DND-41 (cell line): ENCODE measurements at regions not wholly inside any gene's neighbourhood (a gene's known extent, or its start where the extent isn't known, plus 50 kb on each side); places are given as distances from the start of the nearest gene placed in this dataset.
"Not testable (repeated sequence)": the region's sequence is repeated elsewhere in the genome, so short reads cannot be mapped to it uniquely, and the experiment has no call there.

ENCODE experiments used
- ATAC-seq: fragments of 200-7000 bp; cut with Tn5 transposase; 3 replicates; pipeline ENCODE4 v1.9.1; 2021; ENCODE audit warnings: low read depth; ENCODE audit not compliant: insufficient read depth
- DNase-seq: peaks from one replicate; pipeline ENCODE4 v3.0.0-alpha.2; 2020
- H2AFZ ChIP-seq: 2 replicates; pipeline ENCODE4 v1.6.0; 2012; ENCODE audit warnings: low read depth, low read length
- H3K27ac ChIP-seq: 2 replicates; pipeline ENCODE4 v1.5.1; 2012; ENCODE audit warnings: low read length, inconsistent platforms
- H3K27me3 ChIP-seq: fragments of 200-600 bp; sonication (generic); 2 replicates; pipeline ENCODE4 v1.6.0; 2012; ENCODE audit warnings: low read length, mild to moderate bottlenecking, inconsistent platforms; ENCODE audit not compliant: insufficient read depth, poor library complexity
- H3K36me3 ChIP-seq: 2 replicates; pipeline ENCODE4 v1.5.1; 2012; ENCODE audit warnings: low read length, inconsistent platforms; ENCODE audit not compliant: insufficient read depth
- H3K4me1 ChIP-seq: 2 replicates; pipeline ENCODE4 v1.5.1; 2012; ENCODE audit warnings: mild to moderate bottlenecking, low read length; ENCODE audit not compliant: insufficient read depth
- H3K4me2 ChIP-seq: 2 replicates; pipeline ENCODE4 v1.6.0; 2012; ENCODE audit warnings: mild to moderate bottlenecking, moderate library complexity, low read length, inconsistent platforms; ENCODE audit not compliant: insufficient read depth
- H3K4me3 ChIP-seq, 2 experiments: fragments of 200-600 bp in 1 of 2; shearing (Covaris generic) in 1 of 2; 2 replicates each; pipeline ENCODE4 v1.5.1; 2012 to 2016; ENCODE audit warnings: inconsistent platforms in 2 of 2, low read length in 2 of 2, mild to moderate bottlenecking in 2 of 2, low read depth in 1 of 2, moderate library complexity in 1 of 2
- H3K79me2 ChIP-seq: 2 replicates; pipeline ENCODE4 v1.6.0; 2012; ENCODE audit warnings: low read length, inconsistent platforms; ENCODE audit not compliant: insufficient read depth
- H3K9ac ChIP-seq: 2 replicates; pipeline ENCODE4 v1.6.0; 2012; ENCODE audit warnings: low read depth, mild to moderate bottlenecking, inconsistent platforms, low read length, moderate library complexity
- H3K9me3 ChIP-seq: 2 replicates; pipeline ENCODE4 v1.5.1; 2012; ENCODE audit warnings: low read length, moderate library complexity, mild to moderate bottlenecking, inconsistent platforms; ENCODE audit not compliant: insufficient read depth, severe bottlenecking
- H4K20me1 ChIP-seq: 2 replicates; pipeline ENCODE4 v1.6.0; 2012; ENCODE audit warnings: low read length; ENCODE audit not compliant: insufficient read depth
- CTCF ChIP-seq: IDR thresholded peaks from 2 replicates; pipeline ENCODE4 v1.5.1; 2012; ENCODE audit warnings: borderline replicate concordance, low read length, moderate library complexity, mild to moderate bottlenecking; ENCODE audit not compliant: poor library complexity, severe bottlenecking; ENCODE audit errors: extremely low read depth
- EZH2 ChIP-seq: IDR thresholded peaks from 3 replicates; pipeline ENCODE4 v1.6.1; 2012; ENCODE audit warnings: borderline replicate concordance, low read depth, mild to moderate bottlenecking, moderate library complexity, low read length, inconsistent platforms; ENCODE audit not compliant: severe bottlenecking

- Histone ChIP-seq H3K27ac (no peak overlapping the region), H3K4me2 (no peak overlapping the region), H3K4me3 (no peak overlapping the region), H3K79me2 (no peaks in the 10 kb centered on the region), H3K9me3 (no peaks in the 10 kb centered on the region), H3K9ac (no peak overlapping the region), H3K36me3 (no peaks in the 10 kb centered on the region), H2AFZ (no peak overlapping the region), H3K4me1 (no peaks in the 10 kb centered on the region), H3K27me3 (no peaks in the 10 kb centered on the region), H4K20me1 (no peaks in the 10 kb centered on the region)
- ATAC-seq (no peak), DNase-seq (no peak)
- no peak for TF ChIP-seq EZH2
- TF ChIP-seq CTCF: no peak
Measured at GRCh38 chr7:32659853-32660252, 164.6 kb downstream of the AVL9 start.

GRCh38 chr7:32658467-32658869, 163.2 kb downstream of the AVL9 start:
- Histone ChIP-seq H2AFZ (no peak overlapping the region), H3K9ac (no peak overlapping the region), H3K27ac (no peak overlapping the region), H3K27me3 (no peaks in the 10 kb centered on the region), H4K20me1 (no peaks in the 10 kb centered on the region), H3K9me3 (no peaks in the 10 kb centered on the region), H3K79me2 (no peaks in the 10 kb centered on the region), H3K36me3 (no peaks in the 10 kb centered on the region), H3K4me2 (no peak overlapping the region), H3K4me1 (no peaks in the 10 kb centered on the region), H3K4me3 (no peak overlapping the region)
- ATAC-seq (no peak), DNase-seq (no peak)
- TF ChIP-seq CTCF (no peak), EZH2 (no peak)

- Histone ChIP-seq H3K36me3 (no peaks in the 10 kb centered on the region), H3K9ac (no peak overlapping the region), H4K20me1 (no peaks in the 10 kb centered on the region), H3K4me2 (no peak overlapping the region), H3K79me2 (no peaks in the 10 kb centered on the region), H2AFZ (no peak overlapping the region), H3K27ac (no peak overlapping the region), H3K4me1 (no peaks in the 10 kb centered on the region), H3K9me3 (no peaks in the 10 kb centered on the region), H3K27me3 (no peaks in the 10 kb centered on the region), H3K4me3 (no peak overlapping the region)
- TF ChIP-seq EZH2 (no peak), CTCF (no peak)
- ATAC-seq (no peak), DNase-seq (no peak)
Measured at GRCh38 chr7:32658034-32658433, 162.7 kb downstream of the AVL9 start.

GRCh38 chr7:32654549-32654948, 159.3 kb downstream of the AVL9 start:
- H3K9me3 ChIP-seq, H4K20me1 ChIP-seq, H3K36me3 ChIP-seq, H2AFZ ChIP-seq, ATAC-seq, H3K79me2 ChIP-seq, H3K27me3 ChIP-seq, H3K4me3 ChIP-seq, DNase-seq, H3K4me2 ChIP-seq, H3K9ac ChIP-seq, H3K4me1 ChIP-seq, H3K27ac ChIP-seq: not testable (repeated sequence)

GRCh38 chr7:32650356-32650755, 155.1 kb downstream of the AVL9 start:
- not testable (repeated sequence) for H4K20me1 ChIP-seq, H3K4me1 ChIP-seq, DNase-seq, H3K4me3 ChIP-seq, H3K27me3 ChIP-seq, H3K4me2 ChIP-seq, H3K27ac ChIP-seq, H3K9me3 ChIP-seq, ATAC-seq, H3K79me2 ChIP-seq, H3K36me3 ChIP-seq, H3K9ac ChIP-seq, H2AFZ ChIP-seq
